ENCODE measurements at regions not wholly inside any gene's neighbourhood (a gene's known extent, or its start where the extent isn't known, plus 50 kb on each side); places are given as distances from the start of the nearest gene placed in this dataset.

GRCh38 chr2:11030909-11031308, 119.2 kb downstream of the KCNF1 start:
- no peak for TF ChIP-seq TSHZ2 (CRISPR knock-in tag; IDR thresholded peaks at IDR 0.05)
- no peak for TF ChIP-seq PPARA (CRISPR knock-in tag; IDR thresholded peaks at IDR 0.05; ENCODE audit: borderline replicate concordance)
- TF ChIP-seq ZFP30 (CRISPR knock-in tag; IDR thresholded peaks at IDR 0.05): no peak
- no peak for TF ChIP-seq CREB5 (CRISPR knock-in tag; IDR thresholded peaks at IDR 0.05; ENCODE audit: low read depth)

Data from SK-N-SH treated with all-trans-retinoic acid at 6 μM for 48 hours (cell line).